ENCODE measurements at regions not wholly inside any gene's neighbourhood (a gene's known extent, or its start where the extent isn't known, plus 50 kb on each side); places are given as distances from the start of the nearest gene placed in this dataset.

DNA sequence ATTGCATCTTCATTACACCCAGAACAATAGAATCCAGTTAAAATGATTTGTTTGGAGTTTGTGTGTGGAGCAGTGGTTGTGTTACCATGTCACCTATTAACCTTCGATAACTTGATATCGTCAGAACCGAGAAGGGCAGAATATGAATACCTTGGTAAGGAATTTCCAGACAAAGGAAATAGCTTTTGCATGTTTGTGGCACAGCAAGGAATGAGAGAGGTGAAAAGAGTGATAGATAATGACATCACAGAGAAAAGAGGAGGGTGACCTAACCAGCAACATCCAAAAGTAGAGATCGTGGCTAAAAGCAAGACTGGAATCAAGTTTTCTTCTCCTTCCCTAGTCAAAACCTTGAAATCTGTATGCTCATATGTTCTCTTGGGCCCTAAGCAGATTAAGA is 244.6 kb upstream of the NEGR1 start:
- DNase-seq (ENCODE audit: low read depth, low spot score): no peak
- CTCF ChIA-PET: interaction anchor here (1.1 kb wide), 1 partner anchor 13 kb away, joined by 3 read pairs; no protein-coding TSS in a partner anchor
- no TSS peak for BruUV-seq (replicated peaks)

More for the DNA sequence above, 244.6 kb upstream of the NEGR1 start:
- no peaks in the 10 kb centered on the region for H3K4me1 ChIP-seq (ENCODE audit: control insufficient read depth, extremely low read depth, insufficient read depth, low read length)
- dilution Hi-C loops (cut with MboI; ENCODE audit: extremely low pct_ligation_motif_present, low sequenced_read_pairs): no loop called here
- no peaks in the 10 kb centered on the region for H3K9me1 ChIP-seq (replicated peaks; ENCODE audit: control insufficient read depth, extremely low read depth, insufficient read depth, low read length)
- H2AFZ ChIP-seq (ENCODE audit: low read depth, low read length): no peak overlapping the region
- POLR2A ChIA-PET: no interaction called here
- H3K9ac ChIP-seq (replicated peaks; ENCODE audit: extremely low read depth, insufficient read depth, low read length): no peak overlapping the region
- no peak overlapping the region for H3K4me3 ChIP-seq (replicated peaks in 1 of 3; ENCODE audit: insufficient read depth in 1 of 3, low read depth in 1 of 3, low read length in 3 of 3)
- H3K9me3 ChIP-seq (replicated peaks; ENCODE audit: control insufficient read depth, insufficient read depth, low read length): no peaks in the 10 kb centered on the region
- intact Hi-C loops (cut with micrococcal nuclease): no loop called here
- H3K27me3 ChIP-seq (ENCODE audit: control insufficient read depth in 2 of 2, insufficient read depth in 2 of 2, low read length in 2 of 2): no peaks in the 10 kb centered on the region
- H4K20me1 ChIP-seq (replicated peaks; ENCODE audit: control insufficient read depth, extremely low read depth, insufficient read depth, low read length): no peaks in the 10 kb centered on the region
- FAIRE-seq: no peak
- TF ChIP-seq MYC (IDR thresholded peaks at IDR 0.05; ENCODE audit: low read depth, low read length) (no peak), EZH2 (IDR thresholded peaks at IDR 0.05; ENCODE audit: borderline replicate concordance, low read depth, low read length, severe bottlenecking) (no peak), FOS (IDR thresholded peaks at IDR 0.05; ENCODE audit: borderline replicate concordance, insufficient read depth, low read length) (no peak), GATA2 (IDR thresholded peaks at IDR 0.05; ENCODE audit: insufficient read depth, insufficient read length, low read depth, low read length) (no peak), POLR2AphosphoS5 (IDR thresholded peaks at IDR 0.05; ENCODE audit: insufficient read depth, low read depth, low read length) (no peak), JUN (IDR thresholded peaks at IDR 0.05; ENCODE audit: borderline replicate concordance, insufficient read depth, insufficient read length, low read depth) (no peak), POLR2A (IDR thresholded peaks at IDR 0.05; ENCODE audit: low read depth, low read length) (no peak)
- TF ChIP-seq, protein P1, sequence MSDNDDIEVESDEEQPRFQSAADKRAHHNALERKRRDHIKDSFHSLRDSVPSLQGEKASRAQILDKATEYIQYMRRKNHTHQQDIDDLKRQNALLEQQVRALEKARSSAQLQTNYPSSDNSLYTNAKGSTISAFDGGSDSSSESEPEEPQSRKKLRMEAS (IDR thresholded peaks at IDR 0.05; ENCODE audit: insufficient read depth, insufficient read length): no peak
- TF ChIP-seq, protein P2, sequence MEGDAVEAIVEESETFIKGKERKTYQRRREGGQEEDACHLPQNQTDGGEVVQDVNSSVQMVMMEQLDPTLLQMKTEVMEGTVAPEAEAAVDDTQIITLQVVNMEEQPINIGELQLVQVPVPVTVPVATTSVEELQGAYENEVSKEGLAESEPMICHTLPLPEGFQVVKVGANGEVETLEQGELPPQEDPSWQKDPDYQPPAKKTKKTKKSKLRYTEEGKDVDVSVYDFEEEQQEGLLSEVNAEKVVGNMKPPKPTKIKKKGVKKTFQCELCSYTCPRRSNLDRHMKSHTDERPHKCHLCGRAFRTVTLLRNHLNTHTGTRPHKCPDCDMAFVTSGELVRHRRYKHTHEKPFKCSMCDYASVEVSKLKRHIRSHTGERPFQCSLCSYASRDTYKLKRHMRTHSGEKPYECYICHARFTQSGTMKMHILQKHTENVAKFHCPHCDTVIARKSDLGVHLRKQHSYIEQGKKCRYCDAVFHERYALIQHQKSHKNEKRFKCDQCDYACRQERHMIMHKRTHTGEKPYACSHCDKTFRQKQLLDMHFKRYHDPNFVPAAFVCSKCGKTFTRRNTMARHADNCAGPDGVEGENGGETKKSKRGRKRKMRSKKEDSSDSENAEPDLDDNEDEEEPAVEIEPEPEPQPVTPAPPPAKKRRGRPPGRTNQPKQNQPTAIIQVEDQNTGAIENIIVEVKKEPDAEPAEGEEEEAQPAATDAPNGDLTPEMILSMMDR (IDR thresholded peaks at IDR 0.05; ENCODE audit: extremely low read depth in 1 of 2, insufficient read depth in 1 of 2, low read depth in 1 of 2, low read length in 2 of 2): no peak
- no peak overlapping the region for H3K4me2 ChIP-seq (ENCODE audit: insufficient read depth, low read length)
- H3K79me2 ChIP-seq (ENCODE audit: control insufficient read depth, insufficient read depth, low read length): no peaks in the 10 kb centered on the region
- no peaks in the 10 kb centered on the region for H3K36me3 ChIP-seq (ENCODE audit: control insufficient read depth in 2 of 2, extremely low read depth in 1 of 2, insufficient read depth in 2 of 2, low read length in 2 of 2)
- H3K27ac ChIP-seq (ENCODE audit: insufficient read depth, low read depth, low read length): no peak overlapping the region

Data from endothelial cell of umbilical vein (primary cell).